Panc1 (cell line): ENCODE measurements at regions not wholly inside any gene's neighbourhood (a gene's known extent, or its start where the extent isn't known, plus 50 kb on each side); places are given as distances from the start of the nearest gene placed in this dataset.

Experiments used
- ATAC-seq: fragments of 200-7000 bp; cut with Tn5 transposase; 2 replicates; pipeline ENCODE4 v1.9.1; 2020; ENCODE audit warnings: mild to moderate bottlenecking, moderate library complexity
- BruUV-seq: library from RNA; stranded (reverse); fragments of 400-500 nt; replicated peaks from 2 replicates; lab custom pipeline; 2021; lab: Mats Ljungman, UMichigan
- CTCF ChIA-PET: fragments of 300-600 bp; sonication (Branson Sonifier 250); formaldehyde crosslinking; loops from one replicate; lab custom pipeline; 2022; ENCODE audit warnings: antibody characterized with exemption; lab: Charles Lee
- POLR2A ChIA-PET: fragments of 300-600 bp; sonication (Branson Sonifier 250); formaldehyde crosslinking; loops from one replicate; lab custom pipeline; 2022; ENCODE audit warnings: antibody characterized with exemption; lab: Charles Lee
- DNase-seq: peaks from one replicate; pipeline ENCODE4 v3.0.0-alpha.2; 2010; ENCODE audit warnings: low read depth, low spot score
- H3K27ac ChIP-seq: 2 replicates; pipeline ENCODE4 v1.5.1; 2011; ENCODE audit warnings: mild to moderate bottlenecking, low read length, inconsistent platforms
- H3K27me3 ChIP-seq: fragments of 200-500 bp; sonication (Bioruptor generic); 2 replicates; pipeline ENCODE4 v1.6.0; 2014; ENCODE audit warnings: low read length, inconsistent platforms; ENCODE audit not compliant: control insufficient read depth, insufficient read depth
- H3K36me3 ChIP-seq: fragments of 200-500 bp; sonication (Bioruptor generic); 2 replicates; pipeline ENCODE4 v1.5.1; 2014; ENCODE audit warnings: inconsistent platforms, mild to moderate bottlenecking, low read length, moderate library complexity; ENCODE audit not compliant: control insufficient read depth, insufficient read depth
- H3K4me1 ChIP-seq: 2 replicates; pipeline ENCODE4 v1.5.1; 2011; ENCODE audit warnings: inconsistent platforms, mild to moderate bottlenecking, low read length, moderate library complexity; ENCODE audit not compliant: control insufficient read depth, insufficient read depth
- H3K4me3 ChIP-seq, 2 experiments: 2 replicates each; pipeline ENCODE4 v1.5.1; 2011 to 2012; ENCODE audit warnings: low read depth in 2 of 2, low read length in 2 of 2, mild to moderate bottlenecking in 2 of 2, inconsistent platforms in 1 of 2, moderate library complexity in 1 of 2
- H3K9me3 ChIP-seq: fragments of 200-500 bp; sonication (Bioruptor generic); 2 replicates; pipeline ENCODE4 v1.5.1; 2014; ENCODE audit warnings: low read depth, mild to moderate bottlenecking, inconsistent platforms, low read length, moderate library complexity; ENCODE audit not compliant: control insufficient read depth, insufficient read depth
- CTCF ChIP-seq: fragments of 450-650 bp; IDR thresholded peaks from 2 replicates; pipeline ENCODE4 v1.5.1; 2017; ENCODE audit warnings: mild to moderate bottlenecking
- POLR2AphosphoS5 ChIP-seq: IDR thresholded peaks from 2 replicates; pipeline ENCODE4 v1.6.1; 2012; ENCODE audit warnings: mild to moderate bottlenecking, low read depth, low read length, moderate library complexity
- REST ChIP-seq, 2 experiments: IDR thresholded peaks; 2 replicates each; pipeline ENCODE4 v1.6.1; 2011 to 2012; ENCODE audit warnings: low read depth in 2 of 2, control low read depth in 1 of 2, low read length in 1 of 2, mild to moderate bottlenecking in 1 of 2, moderate library complexity in 1 of 2; ENCODE audit not compliant: insufficient read depth in 1 of 2
- SIN3A ChIP-seq: IDR thresholded peaks from 2 replicates; pipeline ENCODE4 v1.6.1; 2012; ENCODE audit warnings: low read depth, mild to moderate bottlenecking, low read length, moderate library complexity, borderline replicate concordance; ENCODE audit not compliant: insufficient read depth
- TCF7L2 ChIP-seq: IDR thresholded peaks from 2 replicates; pipeline ENCODE4 v1.6.1; 2011; ENCODE audit warnings: mild to moderate bottlenecking, low read depth, low read length, inconsistent platforms
- in situ Hi-C: cut with HindIII; loops from 2 replicates; pipeline ENCODE4 v1.10.0; 2016; ENCODE audit warnings: low sequenced_read_pairs, low pct_unique_long_range_greater_than_20kb
- intact Hi-C: fragments of 100-400 bp; cut with micrococcal nuclease; formaldehyde crosslinking; loops from one replicate; pipeline ENCODE4 v1.10.0; 2022; ENCODE audit not compliant: unreplicated experiment

- CTCF ChIA-PET = no interaction called here
- intact Hi-C loops (no loop called here), in situ Hi-C loops (no loop called here)
- no peak for TF ChIP-seq REST (IDR thresholded peaks at IDR 0.05; ENCODE audit: insufficient read depth in 1 of 2, low read depth in 2 of 2, low read length in 1 of 2)
- TF ChIP-seq SIN3A = no peak
- no peak for TF ChIP-seq CTCF
- TF ChIP-seq POLR2AphosphoS5 = no peak
- TF ChIP-seq TCF7L2 = no peak
- H3K4me1 ChIP-seq = no peaks in the 10 kb centered on the region
- H3K9me3 ChIP-seq = no peaks in the 10 kb centered on the region
- DNase-seq (no peak), ATAC-seq (peak; percentile 53; the same call in 1 of the 2 replicates)
- H3K27me3 ChIP-seq = no peaks in the 10 kb centered on the region
- no peak overlapping the region for H3K4me3 ChIP-seq
- no TSS peak for BruUV-seq
- H3K27ac ChIP-seq = no peak overlapping the region
- POLR2A ChIA-PET = no interaction called here
- H3K36me3 ChIP-seq = no peaks in the 10 kb centered on the region
Measured at GRCh38 chr1:218887141-218887925, 286.3 kb upstream of the LYPLAL1 start.

GRCh38 chr1:218890451-218890850, 283.2 kb upstream of the LYPLAL1 start:
- ChIA-PET CTCF (no interaction called here), POLR2A (no interaction called here)
- DNase-seq (no peak), ATAC-seq (no peak)
- no peak overlapping the region for H3K4me3 ChIP-seq
- in situ Hi-C loops (no loop called here), intact Hi-C loops (no loop called here)
- TF ChIP-seq CTCF (no peak), POLR2AphosphoS5 (no peak), TCF7L2 (no peak), REST (IDR thresholded peaks at IDR 0.05; ENCODE audit: insufficient read depth in 1 of 2, low read depth in 2 of 2, low read length in 1 of 2) (no peak), SIN3A (no peak)
- no peak overlapping the region for H3K27ac ChIP-seq
- BruUV-seq = no TSS peak
- H3K27me3 ChIP-seq = no peaks in the 10 kb centered on the region
- H3K4me1 ChIP-seq = no peaks in the 10 kb centered on the region
- no peaks in the 10 kb centered on the region for H3K9me3 ChIP-seq
- no peaks in the 10 kb centered on the region for H3K36me3 ChIP-seq
